DOHH2 (cell line): ENCODE measurements at regions not wholly inside any gene's neighbourhood (a gene's known extent, or its start where the extent isn't known, plus 50 kb on each side); places are given as distances from the start of the nearest gene placed in this dataset.
"Not testable (repeated sequence)": the region's sequence is repeated elsewhere in the genome, so short reads cannot be mapped to it uniquely, and the experiment has no call there.

Source experiments
- H3F3A ChIP-seq: fragments of 200-600 bp; sonication (generic), shearing (Covaris generic); 2 replicates; pipeline ENCODE4 v1.6.0; 2016; ENCODE audit warnings: antibody characterized with exemption, mild to moderate bottlenecking; ENCODE audit not compliant: control insufficient read depth, insufficient read depth
- H3K27ac ChIP-seq: fragments of 200-600 bp; sonication (generic); 2 replicates; pipeline ENCODE4 v1.5.1; 2014; ENCODE audit warnings: low read depth, mild to moderate bottlenecking, low read length, moderate library complexity
- H3K27me3 ChIP-seq: fragments of 200-600 bp; sonication (generic); 2 replicates; pipeline ENCODE4 v1.6.1; 2014; ENCODE audit warnings: mild to moderate bottlenecking, low read length, mixed read lengths; ENCODE audit not compliant: control insufficient read depth
- H3K36me3 ChIP-seq: fragments of 200-600 bp; sonication (generic); 2 replicates; pipeline ENCODE4 v1.6.1; 2014; ENCODE audit warnings: mild to moderate bottlenecking, low read length, moderate library complexity, mixed read lengths; ENCODE audit not compliant: control insufficient read depth
- H3K4me1 ChIP-seq: fragments of 200-600 bp; sonication (generic); 2 replicates; pipeline ENCODE4 v1.6.1; 2014; ENCODE audit warnings: mild to moderate bottlenecking, low read length, mixed read lengths; ENCODE audit not compliant: control insufficient read depth
- H3K4me2 ChIP-seq: fragments of 200-600 bp; sonication (generic); 2 replicates; pipeline ENCODE4 v1.6.0; 2014; ENCODE audit warnings: mild to moderate bottlenecking, low read length, moderate library complexity
- H3K4me3 ChIP-seq: fragments of 200-600 bp; sonication (generic); 2 replicates; pipeline ENCODE4 v1.5.1; 2014; ENCODE audit warnings: mild to moderate bottlenecking, low read length, mixed read lengths
- H3K79me2 ChIP-seq: fragments of 200-600 bp; sonication (generic); 2 replicates; pipeline ENCODE4 v1.6.1; 2014; ENCODE audit warnings: mild to moderate bottlenecking, low read length, mixed read lengths; ENCODE audit not compliant: control insufficient read depth
- H3K9me2 ChIP-seq: fragments of 200-600 bp; sonication (generic); replicated peaks from 2 replicates; pipeline ENCODE4 v1.6.1; 2014; ENCODE audit warnings: mild to moderate bottlenecking, low read length, mixed read lengths; ENCODE audit not compliant: control insufficient read depth
- H3K9me3 ChIP-seq: fragments of 200-600 bp; sonication (generic); 2 replicates; pipeline ENCODE4 v1.6.1; 2014; ENCODE audit warnings: antibody characterized with exemption, low read length, mixed read lengths; ENCODE audit not compliant: control insufficient read depth, insufficient read depth
- H4K20me1 ChIP-seq: fragments of 200-600 bp; sonication (generic); 2 replicates; pipeline ENCODE4 v1.6.0; 2014; ENCODE audit warnings: low read depth, mild to moderate bottlenecking, antibody characterized with exemption, low read length, moderate library complexity; ENCODE audit not compliant: control insufficient read depth, insufficient read depth
- CTCF ChIP-seq: fragments of 200-600 bp; sonication (generic); IDR thresholded peaks from one replicate; pipeline ENCODE4 v1.5.1; 2014; ENCODE audit warnings: antibody characterized with exemption, mild to moderate bottlenecking, low read depth, low read length; ENCODE audit not compliant: poor library complexity, severe bottlenecking
- EZH2phosphoT487 ChIP-seq: fragments of 200-600 bp; sonication (generic); IDR thresholded peaks from 2 replicates; pipeline ENCODE4 v1.6.1; 2017; ENCODE audit warnings: borderline replicate concordance, mild to moderate bottlenecking, antibody characterized with exemption, low read length, moderate library complexity, mixed read lengths

GRCh38 chr3:104198131-104198530 is 1168.6 kb upstream of the ALCAM start:
- no peaks in the 10 kb centered on the region for H3K9me3 ChIP-seq
- H3K4me3 ChIP-seq = no peak overlapping the region
- H3K9me2 ChIP-seq = no peaks in the 10 kb centered on the region
- no peak overlapping the region for H3K4me2 ChIP-seq
- H3K27me3 ChIP-seq = no peaks in the 10 kb centered on the region
- H3F3A ChIP-seq = no peaks in the 10 kb centered on the region
- no peak for TF ChIP-seq CTCF
- TF ChIP-seq EZH2phosphoT487 = no peak
- H3K79me2 ChIP-seq = no peaks in the 10 kb centered on the region
- H3K36me3 ChIP-seq = no peaks in the 10 kb centered on the region
- no peaks in the 10 kb centered on the region for H3K4me1 ChIP-seq
- no peak overlapping the region for H3K27ac ChIP-seq
- H4K20me1 ChIP-seq = no peaks in the 10 kb centered on the region

DNA sequence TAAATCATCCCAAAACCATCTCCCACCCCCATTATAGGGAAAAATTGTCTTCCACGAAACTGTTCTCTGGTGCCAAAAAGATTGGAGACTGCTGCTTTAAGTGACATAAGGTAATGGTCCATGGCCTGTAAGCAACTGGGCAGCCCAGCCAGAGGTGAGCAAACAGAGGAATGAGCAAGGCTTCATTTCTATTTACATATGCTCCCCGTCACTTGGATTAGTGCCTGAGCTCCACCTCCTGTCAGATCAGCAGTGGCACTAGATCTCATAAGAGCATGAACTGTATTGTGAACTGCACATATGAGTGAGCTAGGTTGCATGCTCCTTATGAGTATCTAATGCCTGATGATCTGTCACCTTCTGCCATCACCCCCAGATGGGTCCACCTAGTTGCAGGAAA is 1159.8 kb upstream of the ALCAM start:
- no peaks in the 10 kb centered on the region for H3K79me2 ChIP-seq
- H3K4me3 ChIP-seq = no peak overlapping the region
- no peaks in the 10 kb centered on the region for H3F3A ChIP-seq
- no peaks in the 10 kb centered on the region for H4K20me1 ChIP-seq
- H3K36me3 ChIP-seq = no peaks in the 10 kb centered on the region
- TF ChIP-seq EZH2phosphoT487 (no peak), CTCF (no peak)
- no peak overlapping the region for H3K4me2 ChIP-seq
- no peaks in the 10 kb centered on the region for H3K27me3 ChIP-seq
- H3K4me1 ChIP-seq = no peaks in the 10 kb centered on the region
- no peak overlapping the region for H3K27ac ChIP-seq
- H3K9me2 ChIP-seq = 0 out of 2 replicates have a peak, but pooled peaks cover 2% of the 10 kb centered on the region
- no peaks in the 10 kb centered on the region for H3K9me3 ChIP-seq

- TF ChIP-seq CTCF (no peak), EZH2phosphoT487 (no peak)
- H3K9me2 ChIP-seq = 0 out of 2 replicates have a peak, but pooled peaks cover under 1% of the 10 kb centered on the region
- H4K20me1 ChIP-seq = no peaks in the 10 kb centered on the region
Observed at GRCh38 chr3:104214277-104214676, 1152.4 kb upstream of the ALCAM start.

DNA sequence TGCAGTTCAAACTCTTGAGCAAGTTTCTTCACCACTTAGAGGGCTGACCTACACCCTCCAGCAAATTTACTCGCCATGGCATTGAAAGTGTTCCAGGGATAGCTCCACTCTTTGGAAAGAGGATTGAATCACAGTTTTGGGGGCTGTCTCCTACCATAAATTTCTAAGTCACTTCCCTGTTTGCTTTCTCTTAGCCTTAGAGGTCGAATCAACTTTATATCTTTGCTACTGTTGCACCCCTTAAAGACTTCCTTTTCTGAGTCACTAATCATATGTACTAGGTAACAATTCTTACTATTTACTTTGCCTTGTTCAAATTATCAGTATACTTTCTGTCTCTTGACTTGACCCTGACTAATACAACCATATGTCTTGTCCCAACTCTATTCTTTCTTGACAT is 1151.8 kb upstream of the ALCAM start:
- Histone ChIP-seq H3F3A (no peaks in the 10 kb centered on the region), H3K79me2 (no peaks in the 10 kb centered on the region), H3K9me3 (no peaks in the 10 kb centered on the region), H3K36me3 (no peaks in the 10 kb centered on the region), H4K20me1 (no peaks in the 10 kb centered on the region), H3K4me3 (no peak overlapping the region), H3K27me3 (no peaks in the 10 kb centered on the region), H3K27ac (no peak overlapping the region), H3K4me2 (no peak overlapping the region), H3K4me1 (no peaks in the 10 kb centered on the region), H3K9me2 (no peaks in the 10 kb centered on the region)
- TF ChIP-seq CTCF (no peak), EZH2phosphoT487 (no peak)

More at GRCh38 chr3:104214277-104214676, 1152.4 kb upstream of the ALCAM start:
- Histone ChIP-seq H3K4me1 (no peaks in the 10 kb centered on the region), H3K27me3 (no peaks in the 10 kb centered on the region), H3F3A (no peaks in the 10 kb centered on the region), H3K79me2 (no peaks in the 10 kb centered on the region), H3K36me3 (no peaks in the 10 kb centered on the region), H3K4me2 (no peak overlapping the region), H3K27ac (no peak overlapping the region), H3K4me3 (no peak overlapping the region), H3K9me3 (no peaks in the 10 kb centered on the region)

DNA sequence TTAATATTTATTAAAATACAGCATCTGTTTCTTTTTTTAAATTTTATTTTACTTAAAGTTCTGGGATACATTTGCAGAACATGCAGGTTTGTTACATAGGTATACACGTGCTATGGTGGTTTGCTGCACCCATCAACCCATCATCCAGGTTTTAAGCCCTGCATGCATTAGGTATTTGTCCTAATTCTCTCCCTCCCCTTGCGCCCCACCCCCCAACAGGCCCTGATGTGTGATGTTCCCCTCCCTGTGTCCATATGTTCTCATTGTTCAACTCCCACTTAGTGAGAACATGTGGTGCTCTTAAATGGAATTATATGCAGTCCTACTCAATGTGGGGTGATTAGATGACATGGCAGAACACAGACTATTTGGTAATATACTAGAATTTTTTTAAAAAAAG is 1147.7 kb upstream of the ALCAM start:
- not testable (repeated sequence) for H3F3A ChIP-seq, H3K9me2 ChIP-seq, H3K4me1 ChIP-seq, H3K36me3 ChIP-seq, H4K20me1 ChIP-seq, H3K79me2 ChIP-seq, H3K27me3 ChIP-seq, H3K27ac ChIP-seq, H3K9me3 ChIP-seq, H3K4me2 ChIP-seq, H3K4me3 ChIP-seq
